Stimulated activated CD8-positive, alpha-beta memory T cell treated with anti-CD3 and anti-CD28 coated beads, Interleukin-12 subunit alpha, Interleukin-12 subunit beta, amount 100 ng/mL, for 1 hour (primary cell): ENCODE measurements at regions not wholly inside any gene's neighbourhood (a gene's known extent, or its start where the extent isn't known, plus 50 kb on each side); places are given as distances from the start of the nearest gene placed in this dataset.

Experiments used
- DNase-seq: peaks from one replicate; pipeline ENCODE4 v3.0.0-alpha.2; 2020; ENCODE audit warnings: low read depth

DNA sequence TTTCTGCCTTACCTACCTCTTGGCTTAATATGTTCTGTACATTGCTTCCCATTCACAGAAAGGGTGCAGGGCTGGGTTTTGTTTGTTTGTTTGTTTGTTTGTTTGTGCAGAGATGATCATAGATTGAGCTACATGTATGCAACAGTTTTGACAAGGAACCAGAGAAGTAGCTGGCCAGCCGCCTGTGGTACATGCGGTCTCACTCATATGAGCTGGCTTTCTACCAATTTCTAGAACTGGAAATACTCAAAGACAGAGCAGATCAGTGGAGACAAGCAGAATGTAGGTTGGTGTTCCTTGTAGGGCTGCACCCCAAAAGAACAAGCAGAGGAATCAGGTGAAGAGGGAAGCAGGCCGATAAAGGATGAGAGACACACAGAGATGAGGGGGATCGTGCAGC, 502.7 kb downstream of the SOX2 start:
- DNase-seq: no peak

DNA sequence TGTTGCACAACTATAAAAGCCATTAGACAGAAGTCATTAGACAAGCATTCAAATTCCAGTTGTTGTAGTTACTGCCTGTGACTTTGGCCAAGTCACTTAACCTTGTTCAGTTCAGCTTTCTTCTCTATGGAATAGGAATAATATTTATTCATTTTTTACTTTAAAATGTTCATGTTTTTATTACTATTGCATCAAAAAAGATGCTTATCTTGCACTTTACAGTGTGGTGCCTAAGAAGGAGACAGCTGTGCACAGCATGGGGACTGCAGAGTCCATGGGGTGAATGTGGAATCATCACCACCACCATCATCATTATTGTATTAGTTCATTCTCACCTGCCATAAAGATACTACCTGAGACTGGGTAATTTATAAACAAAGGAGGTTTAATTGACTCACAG, 504.2 kb downstream of the SOX2 start:
- no peak for DNase-seq

DNA sequence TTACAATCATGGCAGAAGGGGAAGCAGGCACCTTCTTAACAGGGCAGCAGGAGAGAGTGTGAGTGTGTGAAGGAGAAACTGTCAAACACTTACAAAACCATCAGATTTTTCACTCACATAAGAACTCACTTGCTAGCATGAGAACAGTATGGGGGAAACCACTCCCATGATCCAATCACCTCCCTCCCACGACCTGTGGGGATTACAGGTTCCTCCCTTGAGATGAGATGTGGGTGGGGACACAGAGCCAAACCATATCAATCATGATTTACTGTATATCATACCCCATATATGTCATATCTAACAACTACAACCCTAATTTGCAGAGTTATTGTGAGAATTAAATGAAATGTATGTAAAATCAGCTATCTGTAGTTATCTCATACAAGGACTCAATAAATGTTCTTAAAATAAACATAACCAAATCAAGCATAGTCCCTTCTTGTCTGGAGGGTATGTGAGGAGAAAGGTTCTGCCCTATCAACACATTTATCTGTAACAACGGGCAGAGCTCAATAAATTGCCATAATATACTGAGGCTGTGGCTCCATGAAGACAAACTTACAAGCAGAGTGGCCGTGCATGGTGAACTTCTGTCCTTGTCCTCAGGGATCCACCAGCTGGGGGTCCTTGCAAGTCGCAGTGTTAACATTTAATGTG, 504.7 kb downstream of the SOX2 start:
- no peak for DNase-seq

DNA sequence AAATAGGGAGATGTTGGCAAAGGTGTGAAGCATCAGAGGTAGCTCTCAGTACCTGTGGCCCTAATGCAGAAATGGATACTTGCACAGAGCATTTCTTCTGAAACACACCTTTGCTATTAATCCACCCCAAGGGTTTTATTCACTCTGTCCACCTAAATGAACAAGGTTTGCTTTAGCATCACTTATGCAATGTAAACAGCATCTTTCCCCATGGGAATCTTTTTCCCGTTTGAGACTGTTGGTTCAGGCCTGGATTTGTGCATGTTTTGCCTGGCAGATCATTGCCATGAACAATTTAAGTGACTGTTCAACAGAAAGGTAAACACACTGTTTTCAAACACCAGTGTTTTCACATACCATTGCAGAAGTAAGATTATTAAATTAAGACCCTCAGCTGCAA, 508.3 kb downstream of the SOX2 start:
- no peak for DNase-seq

DNA sequence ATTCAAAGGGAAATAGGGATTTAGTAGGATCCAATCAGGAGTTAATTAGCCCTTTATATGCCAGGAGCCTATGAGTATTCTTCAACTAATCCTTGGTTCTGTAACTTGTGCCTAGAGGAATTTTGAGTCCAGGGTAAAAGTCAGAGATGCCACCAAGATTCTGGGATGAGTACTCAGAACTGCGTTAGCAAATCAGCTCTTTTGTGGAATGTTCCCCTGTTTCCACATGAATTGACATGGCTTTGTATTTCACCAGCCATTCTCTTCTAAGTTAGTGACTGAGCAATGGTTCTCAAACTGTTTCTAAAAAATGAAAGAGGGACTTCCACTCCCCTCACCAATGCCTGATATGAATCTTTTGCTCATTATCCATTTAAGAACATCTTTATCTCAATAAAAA, 508.7 kb downstream of the SOX2 start:
- no peak for DNase-seq

DNA sequence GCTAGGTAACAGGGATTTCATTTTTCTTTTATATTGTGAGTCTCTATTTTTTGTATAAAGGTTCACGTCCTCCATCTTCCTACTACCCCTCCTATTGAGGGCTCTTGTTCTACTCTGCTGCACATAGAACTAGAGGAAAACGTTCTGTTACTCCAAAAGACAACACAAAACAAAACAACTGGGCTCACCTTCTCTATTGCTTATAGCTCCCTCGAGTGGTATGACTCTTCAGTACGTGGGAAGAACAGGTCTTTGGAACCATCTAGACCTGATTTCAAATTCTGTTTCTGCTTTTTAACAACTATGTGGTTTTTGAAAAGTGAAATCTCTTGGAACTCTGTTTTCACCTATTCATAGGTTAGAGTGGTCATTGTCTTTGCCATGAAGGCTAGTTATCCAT, 515.3 kb downstream of the SOX2 start:
- no peak for DNase-seq

DNA sequence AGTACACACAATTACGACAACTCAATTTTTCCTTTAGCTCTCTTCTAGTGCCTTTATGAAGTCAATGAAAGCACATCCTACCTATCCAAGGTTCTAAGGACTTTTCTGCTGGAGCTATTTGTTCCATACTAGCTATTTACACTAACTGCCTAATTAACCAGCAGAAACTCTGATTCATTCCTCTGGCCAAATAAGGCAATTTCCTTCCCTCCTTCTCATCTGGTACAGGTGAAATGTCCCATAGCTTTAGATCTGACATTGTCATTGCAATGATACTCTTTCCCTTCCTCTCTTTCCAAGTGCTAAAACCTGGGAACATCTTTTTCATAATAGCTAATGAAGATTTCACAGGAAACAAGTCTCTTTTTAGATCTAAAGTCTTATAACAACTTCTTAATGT, 521.7 kb downstream of the SOX2 start:
- DNase-seq: no peak

DNA sequence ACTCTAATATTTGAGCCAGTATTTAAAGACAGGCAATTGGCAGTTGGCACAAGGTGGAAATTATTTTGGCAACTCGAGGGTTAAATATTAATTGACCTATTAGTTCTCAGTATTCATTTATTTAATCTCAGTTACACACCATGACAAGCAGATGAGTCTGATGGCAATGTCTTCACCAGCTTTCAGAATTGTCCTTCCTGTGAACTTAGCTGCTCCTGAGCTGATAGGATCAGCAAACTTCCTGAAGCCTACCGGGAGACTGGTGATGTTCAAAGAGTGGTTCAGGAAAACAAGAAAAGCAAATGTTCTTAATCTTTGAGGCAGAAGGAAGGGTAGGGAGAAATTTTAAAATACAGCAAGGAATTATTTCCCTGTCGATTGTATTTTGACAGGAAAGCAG, 522.2 kb downstream of the SOX2 start:
- no peak for DNase-seq

DNA sequence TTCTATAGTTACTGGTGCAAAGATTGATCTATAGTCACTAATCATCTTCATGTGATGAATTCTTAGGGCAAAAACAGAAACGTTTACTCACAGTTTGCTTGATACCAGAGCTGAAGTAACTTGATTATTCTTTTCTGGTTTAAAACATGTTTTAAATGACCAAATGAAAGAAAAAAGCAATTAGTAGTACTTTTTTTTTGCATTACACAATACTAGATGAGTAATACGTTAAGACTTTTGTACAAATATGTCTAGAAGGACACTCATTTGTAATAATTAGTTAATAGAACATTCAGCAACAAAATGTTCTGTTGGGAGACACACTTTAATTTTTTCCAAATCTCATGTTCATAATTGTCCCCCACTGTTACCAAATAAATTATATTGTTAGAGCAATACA, 523.2 kb downstream of the SOX2 start:
- no peak for DNase-seq

DNA sequence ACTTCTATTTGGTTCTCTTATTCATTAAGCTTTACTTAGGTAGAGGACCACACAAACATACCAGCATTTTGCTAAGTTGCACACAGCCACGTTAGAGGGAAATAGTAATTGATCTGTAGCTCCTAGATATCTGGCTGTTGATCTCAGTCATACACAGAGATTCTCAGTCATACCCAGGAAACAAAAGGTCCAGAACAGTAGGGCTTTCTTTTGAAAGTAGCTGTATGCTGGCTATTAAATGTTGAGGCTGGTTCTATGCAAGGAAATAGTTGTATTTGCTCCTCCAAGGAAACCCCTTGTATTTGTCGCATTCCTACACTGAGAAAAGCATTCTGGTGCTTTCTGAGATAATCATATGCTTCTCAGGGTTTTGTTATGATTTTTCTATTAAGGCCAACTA, 523.8 kb downstream of the SOX2 start:
- no peak for DNase-seq

DNA sequence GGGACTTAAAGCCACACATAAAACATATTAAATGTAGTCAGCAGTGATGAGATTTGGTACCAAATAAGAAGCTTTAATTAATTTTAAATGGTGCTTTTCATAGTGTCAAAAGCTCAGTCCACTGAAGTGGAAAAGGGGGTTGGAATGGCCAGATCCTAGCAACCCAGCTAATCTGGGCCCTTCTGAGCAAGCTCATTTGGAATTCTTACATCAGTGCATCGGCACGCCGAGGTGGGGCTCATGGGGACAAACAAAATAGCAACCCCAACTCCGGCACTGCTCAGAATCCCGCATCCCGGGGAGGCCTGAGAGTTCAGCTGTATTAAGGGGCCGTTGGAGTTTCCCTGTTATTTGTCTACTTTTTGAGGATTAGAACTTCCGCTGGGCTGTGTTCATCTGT, 526.4 kb downstream of the SOX2 start:
- no peak for DNase-seq

DNA sequence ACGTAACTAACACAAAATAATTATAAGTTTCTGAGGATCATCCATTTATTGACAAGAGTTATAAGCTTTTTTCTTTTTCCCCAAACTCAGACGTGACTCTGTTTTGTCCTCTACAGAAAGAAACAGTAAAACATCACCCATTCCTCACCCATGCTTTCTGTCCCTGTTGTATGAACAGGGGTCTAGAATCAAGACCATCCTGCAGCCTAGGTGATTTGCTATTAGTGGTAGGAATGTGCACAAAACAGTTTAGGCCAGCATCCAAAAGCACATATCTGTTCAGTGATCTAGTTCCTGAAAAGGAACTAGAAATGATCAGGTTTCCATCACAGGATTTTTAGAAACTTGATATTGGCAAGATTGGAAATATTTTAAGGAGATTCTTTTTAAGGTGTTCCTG, 527.6 kb downstream of the SOX2 start:
- no peak for DNase-seq

DNA sequence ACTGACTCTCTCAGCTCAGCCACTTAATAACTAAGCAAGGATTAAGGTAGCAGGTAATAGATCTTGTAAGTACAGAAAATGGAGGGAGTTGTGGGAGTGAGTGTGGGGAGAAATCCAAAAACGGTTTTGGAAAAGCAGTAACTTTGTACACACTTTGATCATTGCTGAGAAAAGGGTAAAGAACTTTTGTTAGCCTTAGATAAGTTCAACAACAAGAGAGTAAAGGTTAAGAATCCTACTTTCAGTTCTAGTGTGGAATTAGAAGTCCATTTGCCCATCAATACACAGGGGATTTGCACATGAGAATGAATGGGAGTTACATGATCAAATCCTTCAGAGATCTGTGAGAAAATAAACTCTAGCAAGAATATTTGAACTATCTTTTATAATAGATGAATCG, 528.7 kb downstream of the SOX2 start:
- no peak for DNase-seq

DNA sequence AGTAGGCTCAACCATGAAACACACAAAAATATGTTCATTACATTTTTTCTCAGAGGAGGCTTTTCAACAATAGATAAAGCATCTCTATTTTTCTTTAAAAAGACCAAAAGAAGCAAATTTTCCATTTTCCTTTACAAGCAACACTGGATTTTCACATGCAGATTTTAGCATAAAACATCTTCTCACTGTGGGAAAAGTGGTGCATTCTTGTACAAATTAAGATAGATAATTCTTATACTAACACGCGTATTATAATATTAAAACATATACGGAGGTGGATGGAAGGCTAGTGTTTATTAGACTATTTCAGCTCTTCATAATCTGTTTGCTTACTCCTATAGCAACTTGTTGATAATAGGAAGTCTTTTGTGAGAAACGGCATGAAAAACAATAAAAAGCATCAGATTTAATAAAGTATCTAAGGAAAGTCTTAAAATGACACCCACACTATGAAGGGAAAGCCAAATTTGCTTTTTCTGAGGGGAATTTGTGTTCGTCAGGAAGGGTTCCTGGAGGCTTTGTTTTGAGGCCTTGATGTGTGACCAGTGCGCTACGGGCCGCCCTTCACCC, 529.6 kb downstream of the SOX2 start:
- DNase-seq: no peak

DNA sequence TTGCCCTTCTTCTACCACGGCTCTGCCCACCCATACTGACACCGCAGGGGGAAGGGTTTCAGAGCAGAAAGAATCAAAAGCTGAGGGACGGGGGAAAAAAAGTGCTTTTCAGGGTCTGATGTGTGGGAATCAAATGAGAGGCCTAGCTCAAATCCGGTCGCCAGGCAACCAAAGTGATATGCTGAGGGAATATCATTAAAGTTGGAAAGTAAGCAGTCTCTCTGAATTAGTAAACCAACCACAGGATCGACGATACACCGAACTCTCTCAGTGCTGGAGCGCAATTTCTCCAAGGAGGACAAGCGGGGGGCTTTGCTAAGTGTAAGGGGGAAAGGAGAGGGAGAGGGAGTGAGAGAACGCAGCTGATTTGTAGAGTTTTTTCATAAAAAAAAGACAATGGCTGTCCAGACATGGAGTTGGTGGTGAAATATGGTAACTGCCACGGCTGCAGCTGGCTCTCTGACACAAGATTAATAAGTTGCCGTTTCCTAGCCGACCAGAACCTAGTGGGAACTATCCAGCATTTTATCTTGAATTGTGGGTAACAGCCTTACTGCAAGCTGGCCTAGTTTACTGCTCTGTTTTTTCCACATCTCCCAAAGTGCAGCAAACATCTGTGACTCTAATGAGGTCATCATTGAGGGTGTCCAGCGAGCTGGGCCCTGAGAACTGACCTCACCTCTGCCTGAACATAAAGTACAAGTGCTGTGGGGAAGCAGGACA, 530.2 kb downstream of the SOX2 start:
- no peak for DNase-seq

DNA sequence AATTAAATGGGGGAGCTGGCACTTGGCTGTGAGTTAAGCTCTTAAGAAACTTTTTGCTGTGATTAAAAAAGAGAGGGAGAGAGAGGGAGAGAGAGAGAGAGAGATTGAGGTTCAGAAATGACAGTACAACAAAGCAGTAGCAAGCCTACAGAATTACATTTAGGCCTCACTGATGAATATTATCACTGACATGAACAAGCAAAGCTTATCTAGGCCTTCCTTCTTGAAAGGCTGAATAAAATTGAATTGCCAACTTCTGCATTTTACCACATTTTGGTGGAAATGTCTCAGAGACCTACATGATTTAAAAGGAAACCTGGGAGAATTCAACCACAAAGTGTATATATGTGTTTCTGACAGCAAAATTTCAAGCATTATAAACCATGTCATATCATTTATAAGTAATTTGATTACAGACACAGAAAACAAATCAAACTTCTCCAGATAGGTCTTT, 530.8 kb downstream of the SOX2 start:
- no peak for DNase-seq

DNA sequence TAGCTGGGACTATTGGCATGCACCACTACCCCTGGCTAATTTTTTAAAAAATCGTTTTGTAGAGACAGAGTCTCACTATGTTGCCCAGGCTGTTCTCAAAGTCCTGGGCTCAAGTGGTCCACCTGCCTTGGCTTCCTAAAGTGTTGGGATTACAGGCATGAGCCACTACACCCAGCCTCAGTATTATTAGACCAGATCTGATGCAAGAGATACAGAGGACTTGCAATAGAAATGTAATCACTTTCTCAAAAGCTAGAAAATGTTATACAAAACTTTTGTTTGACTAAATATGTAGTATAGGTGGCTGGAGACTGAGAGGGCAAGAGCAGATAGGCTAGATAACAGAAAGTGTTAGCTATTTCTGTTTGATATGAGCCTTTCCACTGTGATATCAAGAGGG, 531.9 kb downstream of the SOX2 start:
- DNase-seq: no peak

DNA sequence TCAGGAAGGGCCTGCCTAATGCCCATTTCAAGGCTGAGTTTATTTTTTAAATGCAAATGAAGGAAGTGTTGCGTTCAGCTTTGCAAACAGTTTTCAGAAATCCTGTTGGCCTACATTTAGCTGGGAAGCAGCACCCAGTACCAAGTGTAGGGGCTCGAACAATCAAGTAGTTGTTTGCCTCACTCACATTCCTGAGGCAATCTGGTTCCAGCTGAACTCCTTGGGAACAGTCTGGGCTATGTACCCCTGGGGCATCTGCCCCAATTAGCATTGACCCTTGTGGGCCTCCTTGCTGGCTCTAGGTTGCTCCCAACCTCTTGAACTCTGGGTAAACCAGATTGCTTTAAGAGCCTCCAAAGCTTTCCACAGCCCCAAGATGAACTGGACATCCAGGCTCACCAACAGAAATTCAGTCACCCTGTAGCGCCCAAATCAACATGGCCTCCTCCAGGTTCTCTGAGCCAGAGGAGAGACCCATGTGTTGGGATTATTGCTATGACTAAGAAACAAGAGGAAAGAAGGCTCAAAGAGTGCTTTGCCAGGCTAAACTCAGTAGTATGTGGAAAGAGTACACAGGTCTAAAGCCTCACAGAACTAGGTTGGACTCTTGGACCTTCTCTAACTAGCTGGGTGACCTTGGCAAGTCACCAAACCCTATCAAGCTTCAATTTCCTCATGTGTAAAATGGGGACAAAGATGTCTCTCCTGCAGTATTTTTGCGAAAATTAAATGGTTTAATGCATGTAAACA, 532.7 kb downstream of the SOX2 start:
- no peak for DNase-seq

DNA sequence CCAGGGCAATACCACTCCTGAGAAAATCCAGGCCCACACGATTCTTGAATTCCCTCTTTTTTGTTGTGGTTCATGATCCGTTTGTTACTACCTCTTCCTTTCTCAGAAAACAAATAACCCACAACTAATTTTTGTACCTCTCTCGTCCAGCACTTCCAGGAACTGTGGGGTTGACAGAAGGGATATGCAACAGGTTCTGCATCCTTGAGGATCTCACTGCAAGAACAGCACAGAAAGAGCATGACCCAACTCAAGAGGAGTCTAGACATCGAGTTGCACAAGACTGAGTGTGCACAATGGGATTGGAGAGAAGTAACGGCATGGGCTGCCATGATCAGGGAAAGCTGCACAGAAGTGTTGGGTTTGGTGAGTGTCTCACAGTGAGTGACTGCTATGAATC, 533.3 kb downstream of the SOX2 start:
- DNase-seq: no peak

DNA sequence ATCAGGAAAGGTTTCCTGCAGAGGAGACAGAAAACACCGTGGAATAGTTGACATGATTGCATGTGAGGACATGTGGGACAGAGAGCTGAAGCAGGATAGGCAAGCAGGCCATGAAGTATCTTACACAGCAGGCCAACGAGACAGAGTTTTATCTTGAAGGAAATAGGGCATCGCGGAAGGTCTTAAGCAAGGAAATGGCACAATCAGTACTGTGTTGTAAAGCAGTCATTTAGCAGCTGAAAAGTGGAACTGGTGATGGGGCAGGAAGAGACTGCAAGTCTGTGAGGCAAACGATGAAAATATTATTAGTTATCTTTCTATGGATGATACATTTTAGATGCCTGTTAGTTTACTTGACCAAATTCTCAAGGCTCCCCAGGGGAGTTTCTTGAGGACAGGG, 535.1 kb downstream of the SOX2 start:
- no peak for DNase-seq

DNA sequence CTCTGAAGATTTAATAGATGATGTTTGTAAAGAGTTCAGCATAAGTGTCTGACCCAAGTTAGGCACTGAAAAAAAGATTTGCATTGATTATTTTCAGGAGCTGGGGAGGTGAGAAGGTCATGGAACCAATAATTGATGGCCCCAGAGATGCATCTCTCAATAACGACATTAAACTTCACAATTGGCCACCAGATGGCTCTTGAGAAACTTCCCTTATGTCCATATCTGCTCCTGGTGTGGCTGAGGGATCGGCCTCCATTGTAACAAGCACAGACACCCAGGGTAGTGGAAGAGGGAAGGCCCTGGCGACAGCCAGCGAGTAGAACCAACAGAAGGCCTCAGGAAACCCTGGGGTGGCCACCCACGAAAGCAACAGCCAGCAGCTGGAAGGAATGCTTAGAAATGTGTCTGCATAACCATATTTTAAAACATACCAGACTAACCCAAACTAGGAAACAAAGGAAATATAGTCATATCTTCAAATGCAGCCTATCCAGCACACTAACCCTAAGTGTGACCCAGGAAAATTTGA, 536.7 kb downstream of the SOX2 start:
- no peak for DNase-seq

DNA sequence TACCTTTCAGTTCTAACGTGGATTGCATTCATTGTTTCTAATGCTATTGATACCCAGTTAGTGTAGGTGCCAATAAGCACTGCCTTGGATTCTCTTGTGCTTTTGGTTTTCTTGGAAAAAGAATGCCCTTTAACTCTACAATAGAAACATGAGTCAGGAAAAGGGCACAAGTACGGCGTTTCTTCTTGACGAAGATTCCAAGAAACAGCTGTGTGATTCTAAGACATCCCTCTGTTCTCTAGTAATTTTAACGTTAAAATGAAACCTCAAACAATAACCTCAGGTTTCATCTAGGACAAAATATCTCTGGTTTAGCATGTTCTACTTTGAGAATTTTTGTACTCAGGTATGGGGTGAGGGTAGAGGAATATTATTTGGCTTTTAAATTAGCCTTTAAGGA, 540.5 kb upstream of the ATP11B start:
- DNase-seq: no peak

DNA sequence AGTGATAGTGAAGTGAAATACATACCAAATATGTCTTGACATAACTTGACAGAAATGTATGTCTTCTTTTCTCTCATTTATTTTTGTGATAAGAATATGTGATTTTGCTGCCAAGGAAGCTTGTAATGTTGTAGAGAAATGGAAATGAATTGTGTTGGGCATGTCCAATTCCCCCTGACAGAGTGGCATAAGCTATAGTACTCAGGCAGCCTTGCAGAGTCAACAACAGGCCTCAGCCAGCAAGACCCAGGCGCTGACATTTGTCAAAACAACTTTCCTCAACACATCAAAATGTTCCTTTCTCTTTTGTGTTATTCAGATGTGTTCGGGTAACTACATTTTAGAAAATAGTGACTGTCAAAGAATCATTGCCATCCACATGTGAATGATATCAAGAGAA, 538.1 kb upstream of the ATP11B start:
- DNase-seq: no peak
